Astrocyte (in vitro differentiated cells and primary cell): ENCODE measurements at regions not wholly inside any gene's neighbourhood (a gene's known extent, or its start where the extent isn't known, plus 50 kb on each side); places are given as distances from the start of the nearest gene placed in this dataset.

Experiments used
- DNase-seq: peaks from one replicate; pipeline ENCODE4 v3.0.0-alpha.2; 2010; ENCODE audit warnings: low read depth
- FAIRE-seq: peaks from 2 replicates; lab custom pipeline; 2011; peaks lifted over from hg19 to GRCh38; lab: Jason Lieb, UNC
- H2AFZ ChIP-seq: 2 replicates; pipeline ENCODE4 v1.6.0; 2012; ENCODE audit warnings: low read depth, low read length, inconsistent platforms
- H3K27ac ChIP-seq: 2 replicates; pipeline ENCODE4 v1.5.1; 2011; ENCODE audit warnings: low read depth, low read length, inconsistent platforms
- H3K27me3 ChIP-seq: 2 replicates; pipeline ENCODE4 v1.6.0; 2011; ENCODE audit warnings: low read length, inconsistent platforms; ENCODE audit not compliant: insufficient read depth
- H3K36me3 ChIP-seq: 2 replicates; pipeline ENCODE4 v1.5.1; 2011; ENCODE audit warnings: low read length, inconsistent platforms; ENCODE audit not compliant: insufficient read depth
- H3K4me1 ChIP-seq: 2 replicates; pipeline ENCODE4 v1.5.1; 2011; ENCODE audit warnings: low read length, inconsistent platforms; ENCODE audit not compliant: insufficient read depth
- H3K4me2 ChIP-seq: 2 replicates; pipeline ENCODE4 v1.6.0; 2012; ENCODE audit warnings: low read length, inconsistent platforms
- H3K4me3 ChIP-seq: 2 replicates; pipeline ENCODE4 v1.5.1; 2011; ENCODE audit warnings: low read depth, mild to moderate bottlenecking, low read length, inconsistent platforms; ENCODE audit not compliant: insufficient read depth
- H3K79me2 ChIP-seq: 2 replicates; pipeline ENCODE4 v1.6.0; 2012; ENCODE audit warnings: mild to moderate bottlenecking, low read length, inconsistent platforms; ENCODE audit not compliant: insufficient read depth
- H3K9ac ChIP-seq: 2 replicates; pipeline ENCODE4 v1.6.0; 2012; ENCODE audit warnings: mild to moderate bottlenecking, low read length, inconsistent platforms
- H3K9me3 ChIP-seq: 2 replicates; pipeline ENCODE4 v1.5.1; 2012; ENCODE audit warnings: low read depth, mild to moderate bottlenecking, low read length, inconsistent platforms; ENCODE audit not compliant: insufficient read depth
- H4K20me1 ChIP-seq: 2 replicates; pipeline ENCODE4 v1.6.0; 2012; ENCODE audit warnings: low read length, inconsistent platforms; ENCODE audit not compliant: insufficient read depth
- H3K27ac Mint-ChIP-seq: one replicate; pipeline ENCODE4 v1.8.0; 2021; ENCODE audit warnings: mild to moderate bottlenecking, mixed read lengths; ENCODE audit not compliant: unreplicated experiment
- H3K27me3 Mint-ChIP-seq: one replicate; pipeline ENCODE4 v1.8.0; 2021; ENCODE audit warnings: low read depth, mixed read lengths; ENCODE audit not compliant: unreplicated experiment
- H3K36me3 Mint-ChIP-seq: one replicate; pipeline ENCODE4 v1.8.0; 2021; ENCODE audit warnings: low read depth, mixed read lengths; ENCODE audit not compliant: unreplicated experiment
- H3K4me1 Mint-ChIP-seq: one replicate; pipeline ENCODE4 v1.8.0; 2021; ENCODE audit warnings: low read depth, mixed read lengths; ENCODE audit not compliant: unreplicated experiment
- H3K4me3 Mint-ChIP-seq: one replicate; pipeline ENCODE4 v1.8.0; 2021; ENCODE audit warnings: mild to moderate bottlenecking, moderate library complexity, mixed read lengths; ENCODE audit not compliant: unreplicated experiment
- H3K9me3 Mint-ChIP-seq: one replicate; pipeline ENCODE4 v1.8.0; 2021; ENCODE audit warnings: mild to moderate bottlenecking, mixed read lengths; ENCODE audit not compliant: unreplicated experiment
- CTCF ChIP-seq: IDR thresholded peaks from 2 replicates; pipeline ENCODE4 v1.5.1; 2011; ENCODE audit warnings: low read depth, mild to moderate bottlenecking, inconsistent platforms, low read length, moderate library complexity; ENCODE audit not compliant: insufficient read depth
- EZH2 ChIP-seq: IDR thresholded peaks from 2 replicates; pipeline ENCODE4 v1.6.1; 2012; ENCODE audit warnings: mild to moderate bottlenecking, low read length, inconsistent platforms; ENCODE audit not compliant: insufficient read depth

GRCh38 chr9:73515216-73515615 is 363.6 kb downstream of the ANXA1 start:
- H4K20me1 ChIP-seq, result no peaks in the 10 kb centered on the region
- no peaks in the 10 kb centered on the region for H3K9me3 ChIP-seq
- H3K9ac ChIP-seq, result no peak overlapping the region
- no peaks in the 10 kb centered on the region for H3K4me1 ChIP-seq
- no peaks in the 10 kb centered on the region for H3K79me2 ChIP-seq
- no peaks in the 10 kb centered on the region for H3K27me3 ChIP-seq
- H3K27me3 Mint-ChIP-seq, result no peaks in the 10 kb centered on the region
- no peak overlapping the region for H3K4me2 ChIP-seq
- no peak overlapping the region for H3K4me3 Mint-ChIP-seq
- no peak overlapping the region for H3K27ac ChIP-seq
- H3K4me3 ChIP-seq, result no peak overlapping the region
- DNase-seq (no peak), FAIRE-seq (no peak)
- H3K36me3 Mint-ChIP-seq, result no peaks in the 10 kb centered on the region
- H3K4me1 Mint-ChIP-seq, result no peaks in the 10 kb centered on the region
- TF ChIP-seq EZH2 (no peak), CTCF (no peak)
- H3K9me3 Mint-ChIP-seq, result no peaks in the 10 kb centered on the region
- no peak overlapping the region for H2AFZ ChIP-seq
- no peak overlapping the region for H3K27ac Mint-ChIP-seq
- no peaks in the 10 kb centered on the region for H3K36me3 ChIP-seq

GRCh38 chr9:73523391-73523790 is 371.7 kb downstream of the ANXA1 start:
- no peak for DNase-seq
- TF ChIP-seq CTCF (no peak), EZH2 (no peak)
- FAIRE-seq, result no peak
- Histone ChIP-seq H3K9me3 (no peaks in the 10 kb centered on the region), H3K36me3 (no peaks in the 10 kb centered on the region), H3K4me2 (no peak overlapping the region), H3K27ac (no peak overlapping the region), H2AFZ (no peak overlapping the region), H3K4me1 (no peaks in the 10 kb centered on the region), H3K79me2 (no peaks in the 10 kb centered on the region), H3K27me3 (no peaks in the 10 kb centered on the region), H3K9ac (no peak overlapping the region), H4K20me1 (no peaks in the 10 kb centered on the region), H3K4me3 (no peak overlapping the region)
- Mint-ChIP-seq H3K27ac (no peak overlapping the region), H3K9me3 (peaks cover 1% of the 10 kb centered on the region), H3K4me1 (no peaks in the 10 kb centered on the region), H3K36me3 (no peaks in the 10 kb centered on the region), H3K27me3 (no peaks in the 10 kb centered on the region), H3K4me3 (no peak overlapping the region)

GRCh38 chr9:73525350-73525749 is 373.7 kb downstream of the ANXA1 start:
- DNase-seq (no peak), FAIRE-seq (no peak)
- no peaks in the 10 kb centered on the region for H3K9me3 ChIP-seq
- no peak overlapping the region for H3K27ac ChIP-seq
- H3K4me3 ChIP-seq, result no peak overlapping the region
- Mint-ChIP-seq H3K27me3 (no peaks in the 10 kb centered on the region), H3K36me3 (no peaks in the 10 kb centered on the region), H3K4me1 (no peaks in the 10 kb centered on the region), H3K9me3 (peaks cover 1% of the 10 kb centered on the region), H3K4me3 (no peak overlapping the region), H3K27ac (no peak overlapping the region)
- H2AFZ ChIP-seq, result no peak overlapping the region
- H3K27me3 ChIP-seq, result no peaks in the 10 kb centered on the region
- no peak overlapping the region for H3K4me2 ChIP-seq
- no peak overlapping the region for H3K9ac ChIP-seq
- TF ChIP-seq EZH2, result no peak
- no peaks in the 10 kb centered on the region for H3K36me3 ChIP-seq
- H4K20me1 ChIP-seq, result no peaks in the 10 kb centered on the region
- no peaks in the 10 kb centered on the region for H3K4me1 ChIP-seq
- no peaks in the 10 kb centered on the region for H3K79me2 ChIP-seq
